Jurkat, Clone E6-1 (cell line): ENCODE measurements at regions not wholly inside any gene's neighbourhood (a gene's known extent, or its start where the extent isn't known, plus 50 kb on each side); places are given as distances from the start of the nearest gene placed in this dataset.
"Not testable (repeated sequence)": the region's sequence is repeated elsewhere in the genome, so short reads cannot be mapped to it uniquely, and the experiment has no call there.

Experiments used
- DNase-seq: peaks from one replicate; pipeline ENCODE4 v3.0.0-alpha.2; 2011; ENCODE audit warnings: low read depth, low spot score
- H3K4me3 ChIP-seq: 2 replicates; pipeline ENCODE4 v1.5.1; 2011; ENCODE audit warnings: mild to moderate bottlenecking, low read length, control low read depth, moderate library complexity

GRCh38 chr13:48873081-48873480 lies 102.6 kb upstream of the FNDC3A start:
- no peak for DNase-seq
- no peak overlapping the region for H3K4me3 ChIP-seq

- no peak overlapping the region for H3K4me3 ChIP-seq
- DNase-seq: no peak
Observed at GRCh38 chr13:48873587-48873986, 102.1 kb upstream of the FNDC3A start.

GRCh38 chr13:48874165-48874564 lies 101.5 kb upstream of the FNDC3A start:
- H3K4me3 ChIP-seq: no peak overlapping the region
- no peak for DNase-seq

GRCh38 chr13:48875047-48875446 lies 100.7 kb upstream of the FNDC3A start:
- no peak for DNase-seq
- no peak overlapping the region for H3K4me3 ChIP-seq

GRCh38 chr13:48876289-48876688 lies 99.4 kb upstream of the FNDC3A start:
- no peak overlapping the region for H3K4me3 ChIP-seq
- DNase-seq: peak; percentile 20

- H3K4me3 ChIP-seq: no peak overlapping the region
- DNase-seq: no peak
Observed at GRCh38 chr13:48879432-48879831, 96.3 kb upstream of the FNDC3A start.

GRCh38 chr13:48879854-48880253 lies 95.9 kb upstream of the FNDC3A start:
- no peak for DNase-seq

GRCh38 chr13:48883786-48884185 lies 91.9 kb upstream of the FNDC3A start:
- not testable (repeated sequence) for DNase-seq, H3K4me3 ChIP-seq

More at GRCh38 chr13:48879854-48880253, 95.9 kb upstream of the FNDC3A start:
- H3K4me3 ChIP-seq: no peak overlapping the region

GRCh38 chr13:48885027-48885395 lies 90.7 kb upstream of the FNDC3A start:
- DNase-seq: no peak

GRCh38 chr13:48888613-48889012 lies 87.1 kb upstream of the FNDC3A start:
- DNase-seq: no peak
- H3K4me3 ChIP-seq: no peak overlapping the region

More at GRCh38 chr13:48885027-48885395, 90.7 kb upstream of the FNDC3A start:
- no peak overlapping the region for H3K4me3 ChIP-seq

GRCh38 chr13:48890391-48890790 lies 85.3 kb upstream of the FNDC3A start:
- no peak overlapping the region for H3K4me3 ChIP-seq
- no peak for DNase-seq

GRCh38 chr13:48891586-48891985 lies 84.1 kb upstream of the FNDC3A start:
- H3K4me3 ChIP-seq: no peak overlapping the region
- DNase-seq: no peak

GRCh38 chr13:48892053-48892687 lies 83.5 kb upstream of the FNDC3A start:
- no peak for DNase-seq
- H3K4me3 ChIP-seq: no peak overlapping the region

GRCh38 chr13:48892688-48893075 lies 83.0 kb upstream of the FNDC3A start:
- DNase-seq: no peak
- no peak overlapping the region for H3K4me3 ChIP-seq

- no peak overlapping the region for H3K4me3 ChIP-seq
- DNase-seq: no peak
Observed at GRCh38 chr13:48896312-48896711, 79.4 kb upstream of the FNDC3A start.

GRCh38 chr13:48901781-48902180 lies 73.9 kb upstream of the FNDC3A start:
- no peak overlapping the region for H3K4me3 ChIP-seq
- no peak for DNase-seq

- no peak for DNase-seq
- H3K4me3 ChIP-seq: no peak overlapping the region
Observed at GRCh38 chr13:48902368-48902767, 73.3 kb upstream of the FNDC3A start.

GRCh38 chr13:48904668-48905290 lies 70.9 kb upstream of the FNDC3A start:
- DNase-seq: no peak
- no peak overlapping the region for H3K4me3 ChIP-seq

- no peak for DNase-seq
- no peak overlapping the region for H3K4me3 ChIP-seq
Observed at GRCh38 chr13:48906200-48906599, 69.5 kb upstream of the FNDC3A start.

- H3K4me3 ChIP-seq: no peak overlapping the region
- no peak for DNase-seq
Observed at GRCh38 chr13:48908381-48909055, 67.2 kb upstream of the FNDC3A start.

GRCh38 chr13:48909056-48909389 lies 66.7 kb upstream of the FNDC3A start:
- no peak for DNase-seq
- H3K4me3 ChIP-seq: no peak overlapping the region
